CD4-positive, alpha-beta memory T cell (primary cell): ENCODE measurements at regions not wholly inside any gene's neighbourhood (a gene's known extent, or its start where the extent isn't known, plus 50 kb on each side); places are given as distances from the start of the nearest gene placed in this dataset.

Experiments
- CTCF ChIA-PET: fragments of 350-600 bp; sonication (Branson Sonifier 250); formaldehyde crosslinking; loops from one replicate; lab custom pipeline; 2021; ENCODE audit warnings: inconsistent platforms; ENCODE audit not compliant: partially characterized antibody; lab: Charles Lee
- POLR2A ChIA-PET: fragments of 350-600 bp; sonication (Branson Sonifier 250); formaldehyde crosslinking; loops from one replicate; lab custom pipeline; 2021; ENCODE audit not compliant: partially characterized antibody; lab: Charles Lee
- DNase-seq, 5 donors: peaks; one replicate each; pipeline versions ENCODE4 v3.0.0 to v3.0.0-alpha.2; 2020 to 2022; ENCODE audit warnings: mixed read lengths in 1 of 5
- H3K27ac ChIP-seq: one replicate; pipeline ENCODE4 v1.7.0; 2013; ENCODE audit warnings: low read depth, low read length
- H3K27me3 ChIP-seq: 2 replicates; pipeline ENCODE4 v1.7.0; 2013; ENCODE audit warnings: mild to moderate bottlenecking, low read length, moderate library complexity; ENCODE audit not compliant: insufficient read depth
- H3K36me3 ChIP-seq: 2 replicates; pipeline ENCODE4 v1.7.0; 2013; ENCODE audit warnings: mild to moderate bottlenecking, low read length, moderate library complexity; ENCODE audit not compliant: insufficient read depth
- H3K4me1 ChIP-seq: 2 replicates; pipeline ENCODE4 v1.7.0; 2013; ENCODE audit warnings: mild to moderate bottlenecking, low read length, moderate library complexity; ENCODE audit not compliant: insufficient read depth
- H3K4me3 ChIP-seq, 2 donors: one replicate each; pipeline ENCODE4 v1.7.0; 2013; ENCODE audit warnings: low read length in 2 of 2, mild to moderate bottlenecking in 1 of 2
- H3K9me3 ChIP-seq, 2 donors: one replicate each; pipeline ENCODE4 v1.7.0; 2013; ENCODE audit warnings: low read length in 2 of 2, control low read depth in 1 of 2; ENCODE audit not compliant: control insufficient read depth in 1 of 2
- H3K27ac Mint-ChIP-seq, 7 donors: one replicate each; pipeline ENCODE4 v1.8.0; 2020 to 2021; ENCODE audit warnings: mixed read lengths in 7 of 7, mild to moderate bottlenecking in 6 of 7, inconsistent platforms in 3 of 7, moderate library complexity in 3 of 7
- H3K27me3 Mint-ChIP-seq, 2 donors: one replicate each; pipeline ENCODE4 v1.8.0; 2020 to 2021; ENCODE audit warnings: mixed read lengths in 2 of 2
- H3K36me3 Mint-ChIP-seq, 2 donors: one replicate each; pipeline ENCODE4 v1.8.0; 2020 to 2021; ENCODE audit warnings: mixed read lengths in 2 of 2, inconsistent platforms in 1 of 2, mild to moderate bottlenecking in 1 of 2
- H3K4me1 Mint-ChIP-seq, 4 donors: one replicate each; pipeline ENCODE4 v1.8.0; 2020 to 2021; ENCODE audit warnings: mixed read lengths in 4 of 4, mild to moderate bottlenecking in 1 of 4
- H3K4me3 Mint-ChIP-seq, 8 donors: one replicate each; pipeline ENCODE4 v1.8.0; 2020 to 2021; ENCODE audit warnings: mixed read lengths in 8 of 8, mild to moderate bottlenecking in 7 of 8, moderate library complexity in 6 of 8, inconsistent platforms in 3 of 8
- H3K9me3 Mint-ChIP-seq, 8 donors: one replicate each; pipeline ENCODE4 v1.8.0; 2020 to 2021; ENCODE audit warnings: mixed read lengths in 8 of 8, mild to moderate bottlenecking in 5 of 8, inconsistent platforms in 3 of 8, moderate library complexity in 1 of 8
- intact Hi-C: fragments of 100-400 bp; cut with micrococcal nuclease; formaldehyde crosslinking; loops from one replicate; pipeline ENCODE4 v1.15.1; 2023

- Mint-ChIP-seq H3K27me3 (peaks cover 6 to 9% of the 10 kb centered on the region in 2 donors), H3K4me3 (no peak overlapping the region), H3K36me3 (no peaks in the 10 kb centered on the region), H3K27ac (no peak overlapping the region), H3K4me1 (no peaks in the 10 kb centered on the region), H3K9me3 (peaks cover 0 to 19% (median 8%) of the 10 kb centered on the region in 8 donors)
- Histone ChIP-seq H3K27me3 (no peaks in the 10 kb centered on the region), H3K27ac (no peak overlapping the region), H3K4me1 (no peaks in the 10 kb centered on the region), H3K4me3 (no peak overlapping the region), H3K9me3 (no peaks in the 10 kb centered on the region), H3K36me3 (no peaks in the 10 kb centered on the region)
- no peak for DNase-seq
- intact Hi-C loops = no loop called here
- POLR2A ChIA-PET = no interaction called here
- CTCF ChIA-PET = no interaction called here
Observed at GRCh38 chr6:40882323-40882997, 156.6 kb downstream of the UNC5CL start.

GRCh38 chr6:40881501-40881900 lies 157.5 kb downstream of the UNC5CL start:
- Histone ChIP-seq H3K27ac (no peak overlapping the region), H3K9me3 (no peaks in the 10 kb centered on the region), H3K4me3 (no peak overlapping the region), H3K4me1 (no peaks in the 10 kb centered on the region), H3K27me3 (no peaks in the 10 kb centered on the region), H3K36me3 (no peaks in the 10 kb centered on the region)
- H3K9me3 Mint-ChIP-seq = peaks cover 0 to 21% (median 8%) of the 10 kb centered on the region in 8 donors
- intact Hi-C loops = no loop called here
- no peaks in the 10 kb centered on the region for H3K4me1 Mint-ChIP-seq
- ChIA-PET POLR2A (no interaction called here), CTCF (no interaction called here)
- no peak overlapping the region for H3K27ac Mint-ChIP-seq
- H3K36me3 Mint-ChIP-seq = no peaks in the 10 kb centered on the region
- H3K27me3 Mint-ChIP-seq = peaks cover 11 to 16% of the 10 kb centered on the region in 2 donors
- DNase-seq = no peak
- H3K4me3 Mint-ChIP-seq = no peak overlapping the region

GRCh38 chr6:40880906-40881305 lies 158.1 kb downstream of the UNC5CL start:
- Histone ChIP-seq H3K4me1 (no peaks in the 10 kb centered on the region), H3K27ac (no peak overlapping the region), H3K9me3 (no peaks in the 10 kb centered on the region), H3K27me3 (no peaks in the 10 kb centered on the region), H3K36me3 (no peaks in the 10 kb centered on the region), H3K4me3 (no peak overlapping the region)
- no peaks in the 10 kb centered on the region for H3K4me1 Mint-ChIP-seq
- CTCF ChIA-PET = no interaction called here
- H3K9me3 Mint-ChIP-seq = peaks cover 0 to 21% (median 8%) of the 10 kb centered on the region in 8 donors
- POLR2A ChIA-PET = no interaction called here
- H3K4me3 Mint-ChIP-seq = no peak overlapping the region
- H3K27me3 Mint-ChIP-seq = peaks cover 13 to 17% of the 10 kb centered on the region in 2 donors
- H3K27ac Mint-ChIP-seq = no peak overlapping the region
- no peaks in the 10 kb centered on the region for H3K36me3 Mint-ChIP-seq
- no peak for DNase-seq
- intact Hi-C loops = no loop called here

- Histone ChIP-seq H3K9me3 (no peaks in the 10 kb centered on the region), H3K27ac (no peak overlapping the region), H3K27me3 (no peaks in the 10 kb centered on the region), H3K4me3 (no peak overlapping the region), H3K36me3 (no peaks in the 10 kb centered on the region), H3K4me1 (no peaks in the 10 kb centered on the region)
- Mint-ChIP-seq H3K4me3 (no peak overlapping the region), H3K27me3 (peaks cover 20 to 25% of the 10 kb centered on the region in 2 donors), H3K9me3 (peaks cover 0 to 21% (median 8%) of the 10 kb centered on the region in 8 donors), H3K4me1 (no peaks in the 10 kb centered on the region), H3K36me3 (no peaks in the 10 kb centered on the region), H3K27ac (no peak overlapping the region)
- intact Hi-C loops = no loop called here
- ChIA-PET CTCF (no interaction called here), POLR2A (no interaction called here)
- DNase-seq = no peak
Observed at GRCh38 chr6:40879169-40879568, 159.9 kb downstream of the UNC5CL start.

GRCh38 chr6:40877362-40877761 lies 161.7 kb downstream of the UNC5CL start:
- no peaks in the 10 kb centered on the region for H3K4me1 ChIP-seq
- H3K36me3 ChIP-seq = no peaks in the 10 kb centered on the region
- H3K27ac ChIP-seq = no peak overlapping the region
- no peaks in the 10 kb centered on the region for H3K4me1 Mint-ChIP-seq
- H3K27me3 Mint-ChIP-seq = peaks cover 23 to 29% of the 10 kb centered on the region in 2 donors
- ChIA-PET CTCF (no interaction called here), POLR2A (no interaction called here)
- H3K27me3 ChIP-seq = no peaks in the 10 kb centered on the region
- no peak for DNase-seq
- H3K9me3 Mint-ChIP-seq = peaks cover 0 to 21% (median 8%) of the 10 kb centered on the region in 8 donors
- no peaks in the 10 kb centered on the region for H3K36me3 Mint-ChIP-seq
- H3K4me3 ChIP-seq = no peak overlapping the region
- intact Hi-C loops = no loop called here
- no peaks in the 10 kb centered on the region for H3K9me3 ChIP-seq
- no peak overlapping the region for H3K4me3 Mint-ChIP-seq
- H3K27ac Mint-ChIP-seq = no peak overlapping the region

GRCh38 chr6:40876336-40876735 lies 162.7 kb downstream of the UNC5CL start:
- no peaks in the 10 kb centered on the region for H3K4me1 Mint-ChIP-seq
- H3K27me3 ChIP-seq = no peaks in the 10 kb centered on the region
- H3K4me3 Mint-ChIP-seq = no peak overlapping the region
- H3K27ac ChIP-seq = no peak overlapping the region
- peaks cover 0 to 21% (median 8%) of the 10 kb centered on the region in 8 donors for H3K9me3 Mint-ChIP-seq
- H3K4me1 ChIP-seq = no peaks in the 10 kb centered on the region
- no peak overlapping the region for H3K27ac Mint-ChIP-seq
- peaks cover 24 to 31% of the 10 kb centered on the region in 2 donors for H3K27me3 Mint-ChIP-seq
- intact Hi-C loops = no loop called here
- H3K4me3 ChIP-seq = no peak overlapping the region
- H3K36me3 Mint-ChIP-seq = no peaks in the 10 kb centered on the region
- POLR2A ChIA-PET = no interaction called here
- no peaks in the 10 kb centered on the region for H3K36me3 ChIP-seq
- CTCF ChIA-PET = no interaction called here
- DNase-seq = no peak
- H3K9me3 ChIP-seq = no peaks in the 10 kb centered on the region

- POLR2A ChIA-PET = no interaction called here
- no peak overlapping the region for H3K27ac ChIP-seq
- no peaks in the 10 kb centered on the region for H3K27me3 ChIP-seq
- H3K4me1 ChIP-seq = no peaks in the 10 kb centered on the region
- DNase-seq = no peak
- intact Hi-C loops = no loop called here
- H3K4me3 ChIP-seq = no peak overlapping the region
- Mint-ChIP-seq H3K4me1 (no peaks in the 10 kb centered on the region), H3K36me3 (no peaks in the 10 kb centered on the region), H3K4me3 (no peak overlapping the region), H3K9me3 (peaks cover 0 to 20% (median 7%) of the 10 kb centered on the region in 8 donors), H3K27me3 (peaks cover 22 to 26% of the 10 kb centered on the region in 2 donors), H3K27ac (no peak overlapping the region)
- CTCF ChIA-PET = no interaction called here
- H3K36me3 ChIP-seq = no peaks in the 10 kb centered on the region
- no peaks in the 10 kb centered on the region for H3K9me3 ChIP-seq
Observed at GRCh38 chr6:40874495-40874894, 164.5 kb downstream of the UNC5CL start.
